ENCODE measurements at regions not wholly inside any gene's neighbourhood (a gene's known extent, or its start where the extent isn't known, plus 50 kb on each side); places are given as distances from the start of the nearest gene placed in this dataset.

GRCh38 chr20:63081351-63081750 is 74.6 kb upstream of the BHLHE23 start:
- TF ChIP-seq CTCF (conservative IDR thresholded peaks at IDR 0.05; ENCODE audit: low read depth, low read length) = no peak
- TF ChIP-seq EZH2 (IDR thresholded peaks at IDR 0.05; ENCODE audit: low read length, unreplicated experiment) = no peak
- TF ChIP-seq EZH2phosphoT487 (IDR thresholded peaks at IDR 0.05; ENCODE audit: borderline replicate concordance, low read length) = no peak

Data from PC-3 (cell line).